Peyer's patch (tissue), 4 donors: ENCODE measurements at regions not wholly inside any gene's neighbourhood (a gene's known extent, or its start where the extent isn't known, plus 50 kb on each side); places are given as distances from the start of the nearest gene placed in this dataset.
"Not testable (repeated sequence)": the region's sequence is repeated elsewhere in the genome, so short reads cannot be mapped to it uniquely, and the experiment has no call there.

Experiments used
- POLR2A ChIP-seq, 2 donors: fragments of 450-650 bp; IDR thresholded peaks; one replicate each; pipeline ENCODE4 v1.5.1; 2017; ENCODE audit warnings: antibody characterized with exemption in 2 of 2, mild to moderate bottlenecking in 2 of 2, moderate library complexity in 2 of 2
- TF ChIP-seq, protein P1 (sequence below), 6 experiments: fragments of 450-650 bp in 4 of 6; fragments of 200-600 bp in 2 of 6; sonication (generic) in 1 of 6; IDR thresholded peaks; one replicate each; pipeline ENCODE4 v1.5.1; 2017 to 2019; ENCODE audit warnings: antibody characterized with exemption in 6 of 6, mild to moderate bottlenecking in 3 of 6, moderate library complexity in 1 of 6

- TF ChIP-seq POLR2A (IDR thresholded peaks at IDR 0.05) = not testable (repeated sequence)
- TF ChIP-seq, protein P1, sequence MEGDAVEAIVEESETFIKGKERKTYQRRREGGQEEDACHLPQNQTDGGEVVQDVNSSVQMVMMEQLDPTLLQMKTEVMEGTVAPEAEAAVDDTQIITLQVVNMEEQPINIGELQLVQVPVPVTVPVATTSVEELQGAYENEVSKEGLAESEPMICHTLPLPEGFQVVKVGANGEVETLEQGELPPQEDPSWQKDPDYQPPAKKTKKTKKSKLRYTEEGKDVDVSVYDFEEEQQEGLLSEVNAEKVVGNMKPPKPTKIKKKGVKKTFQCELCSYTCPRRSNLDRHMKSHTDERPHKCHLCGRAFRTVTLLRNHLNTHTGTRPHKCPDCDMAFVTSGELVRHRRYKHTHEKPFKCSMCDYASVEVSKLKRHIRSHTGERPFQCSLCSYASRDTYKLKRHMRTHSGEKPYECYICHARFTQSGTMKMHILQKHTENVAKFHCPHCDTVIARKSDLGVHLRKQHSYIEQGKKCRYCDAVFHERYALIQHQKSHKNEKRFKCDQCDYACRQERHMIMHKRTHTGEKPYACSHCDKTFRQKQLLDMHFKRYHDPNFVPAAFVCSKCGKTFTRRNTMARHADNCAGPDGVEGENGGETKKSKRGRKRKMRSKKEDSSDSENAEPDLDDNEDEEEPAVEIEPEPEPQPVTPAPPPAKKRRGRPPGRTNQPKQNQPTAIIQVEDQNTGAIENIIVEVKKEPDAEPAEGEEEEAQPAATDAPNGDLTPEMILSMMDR (IDR thresholded peaks at IDR 0.05) = not testable (repeated sequence)
These were observed 601.9 kb downstream of the RPIA start for GRCh38 chr2:89293399-89293798.
